CD8-positive, alpha-beta memory T cell (primary cell): ENCODE measurements at regions not wholly inside any gene's neighbourhood (a gene's known extent, or its start where the extent isn't known, plus 50 kb on each side); places are given as distances from the start of the nearest gene placed in this dataset.
"Not testable (repeated sequence)": the region's sequence is repeated elsewhere in the genome, so short reads cannot be mapped to it uniquely, and the experiment has no call there.

ENCODE experiments used
- CTCF ChIA-PET: fragments of 350-600 bp; sonication (Branson Sonifier 250); formaldehyde crosslinking; loops from one replicate; lab custom pipeline; 2021; ENCODE audit warnings: antibody characterized with exemption; lab: Charles Lee
- POLR2A ChIA-PET: fragments of 350-600 bp; sonication (Branson Sonifier 250); formaldehyde crosslinking; loops from one replicate; lab custom pipeline; 2021; ENCODE audit warnings: antibody characterized with exemption; lab: Charles Lee
- DNase-seq, 5 donors: peaks; one replicate each; pipeline versions ENCODE4 v3.0.0 to v3.0.0-alpha.2; 2020 to 2022; ENCODE audit warnings: mixed read lengths in 1 of 5
- H3K27ac ChIP-seq: one replicate; pipeline ENCODE4 v1.7.0; 2013; ENCODE audit warnings: low read depth, mild to moderate bottlenecking, low read length, moderate library complexity
- H3K27me3 ChIP-seq: 2 replicates; pipeline ENCODE4 v1.7.0; 2013; ENCODE audit warnings: low read length, mild to moderate bottlenecking; ENCODE audit not compliant: insufficient read depth, poor library complexity, severe bottlenecking
- H3K36me3 ChIP-seq: 2 replicates; pipeline ENCODE4 v1.7.0; 2013; ENCODE audit warnings: mild to moderate bottlenecking, low read length, moderate library complexity; ENCODE audit not compliant: insufficient read depth
- H3K4me1 ChIP-seq: 2 replicates; pipeline ENCODE4 v1.7.0; 2013; ENCODE audit warnings: mild to moderate bottlenecking, low read length, moderate library complexity; ENCODE audit not compliant: insufficient read depth
- H3K4me3 ChIP-seq: 2 replicates; pipeline ENCODE4 v1.7.0; 2013; ENCODE audit warnings: mild to moderate bottlenecking, low read length
- H3K9me3 ChIP-seq: 2 replicates; pipeline ENCODE4 v1.7.0; 2013; ENCODE audit warnings: mild to moderate bottlenecking, low read length
- H3K27ac Mint-ChIP-seq, 8 donors: one replicate each; pipeline ENCODE4 v1.8.0; 2020 to 2021; ENCODE audit warnings: mixed read lengths in 8 of 8, mild to moderate bottlenecking in 6 of 8, inconsistent platforms in 3 of 8, moderate library complexity in 3 of 8
- H3K27me3 Mint-ChIP-seq, 2 donors: one replicate each; pipeline ENCODE4 v1.8.0; 2020 to 2021; ENCODE audit warnings: mixed read lengths in 2 of 2, mild to moderate bottlenecking in 1 of 2, moderate library complexity in 1 of 2
- H3K36me3 Mint-ChIP-seq, 3 donors: one replicate each; pipeline ENCODE4 v1.8.0; 2020 to 2021; ENCODE audit warnings: mixed read lengths in 3 of 3, inconsistent platforms in 1 of 3, mild to moderate bottlenecking in 1 of 3
- H3K4me1 Mint-ChIP-seq, 3 donors: one replicate each; pipeline ENCODE4 v1.8.0; 2020 to 2021; ENCODE audit warnings: mixed read lengths in 3 of 3, inconsistent platforms in 1 of 3, mild to moderate bottlenecking in 1 of 3
- H3K4me3 Mint-ChIP-seq, 7 donors: one replicate each; pipeline ENCODE4 v1.8.0; 2020 to 2021; ENCODE audit warnings: mixed read lengths in 7 of 7, mild to moderate bottlenecking in 6 of 7, moderate library complexity in 4 of 7, inconsistent platforms in 2 of 7
- H3K9me3 Mint-ChIP-seq, 5 donors: one replicate each; pipeline ENCODE4 v1.8.0; 2020 to 2022; ENCODE audit warnings: mixed read lengths in 5 of 5, mild to moderate bottlenecking in 3 of 5, moderate library complexity in 2 of 5, inconsistent platforms in 1 of 5

GRCh38 chr3:102699819-102700140 lies 265.0 kb downstream of the ZPLD1 start:
- POLR2A ChIA-PET = no interaction called here
- H3K27me3 ChIP-seq = no peaks in the 10 kb centered on the region
- H3K4me1 ChIP-seq = no peaks in the 10 kb centered on the region
- CTCF ChIA-PET = no interaction called here
- H3K36me3 ChIP-seq = no peaks in the 10 kb centered on the region
- Mint-ChIP-seq H3K4me1 (no peaks in the 10 kb centered on the region), H3K27me3 (peaks cover 0 to 11% of the 10 kb centered on the region in 2 donors), H3K9me3 (peaks cover 0 to 7% (median 0%) of the 10 kb centered on the region in 5 donors), H3K4me3 (no peak overlapping the region), H3K36me3 (no peaks in the 10 kb centered on the region), H3K27ac (no peak overlapping the region)
- H3K9me3 ChIP-seq = no peaks in the 10 kb centered on the region
- no peak overlapping the region for H3K4me3 ChIP-seq
- DNase-seq = no peak
- H3K27ac ChIP-seq = no peak overlapping the region

- Histone ChIP-seq H3K4me3 (no peak overlapping the region), H3K4me1 (no peaks in the 10 kb centered on the region), H3K27ac (no peak overlapping the region), H3K27me3 (no peaks in the 10 kb centered on the region), H3K36me3 (no peaks in the 10 kb centered on the region), H3K9me3 (no peaks in the 10 kb centered on the region)
- H3K36me3 Mint-ChIP-seq = no peaks in the 10 kb centered on the region
- no peak for DNase-seq
- ChIA-PET CTCF (no interaction called here), POLR2A (no interaction called here)
- H3K9me3 Mint-ChIP-seq = no peaks in the 10 kb centered on the region
- no peaks in the 10 kb centered on the region for H3K27me3 Mint-ChIP-seq
- no peaks in the 10 kb centered on the region for H3K4me1 Mint-ChIP-seq
- H3K27ac Mint-ChIP-seq = no peak overlapping the region
- no peak overlapping the region for H3K4me3 Mint-ChIP-seq
These were observed 278.1 kb downstream of the ZPLD1 start for GRCh38 chr3:102712896-102713295.

GRCh38 chr3:102714567-102714966 lies 279.8 kb downstream of the ZPLD1 start:
- no peaks in the 10 kb centered on the region for H3K36me3 Mint-ChIP-seq
- CTCF ChIA-PET = no interaction called here

GRCh38 chr3:102715030-102715697 lies 280.3 kb downstream of the ZPLD1 start:
- Mint-ChIP-seq H3K9me3 (no peaks in the 10 kb centered on the region), H3K36me3 (no peaks in the 10 kb centered on the region), H3K27ac (no peak overlapping the region), H3K4me1 (no peaks in the 10 kb centered on the region), H3K4me3 (no peak overlapping the region), H3K27me3 (no peaks in the 10 kb centered on the region)
- H3K27ac ChIP-seq = no peak overlapping the region
- POLR2A ChIA-PET = no interaction called here
- no peaks in the 10 kb centered on the region for H3K36me3 ChIP-seq
- no peak for DNase-seq
- H3K4me3 ChIP-seq = no peak overlapping the region
- H3K9me3 ChIP-seq = no peaks in the 10 kb centered on the region
- H3K4me1 ChIP-seq = no peaks in the 10 kb centered on the region
- CTCF ChIA-PET = no interaction called here
- H3K27me3 ChIP-seq = no peaks in the 10 kb centered on the region

More at GRCh38 chr3:102714567-102714966, 279.8 kb downstream of the ZPLD1 start:
- Mint-ChIP-seq H3K27me3 (no peaks in the 10 kb centered on the region), H3K4me1 (no peaks in the 10 kb centered on the region), H3K27ac (no peak overlapping the region), H3K9me3 (no peaks in the 10 kb centered on the region), H3K4me3 (no peak overlapping the region)
- H3K4me3 ChIP-seq = no peak overlapping the region
- no peaks in the 10 kb centered on the region for H3K4me1 ChIP-seq
- no peaks in the 10 kb centered on the region for H3K9me3 ChIP-seq
- no peak for DNase-seq
- no peaks in the 10 kb centered on the region for H3K27me3 ChIP-seq
- POLR2A ChIA-PET = no interaction called here
- no peaks in the 10 kb centered on the region for H3K36me3 ChIP-seq
- no peak overlapping the region for H3K27ac ChIP-seq

DNA sequence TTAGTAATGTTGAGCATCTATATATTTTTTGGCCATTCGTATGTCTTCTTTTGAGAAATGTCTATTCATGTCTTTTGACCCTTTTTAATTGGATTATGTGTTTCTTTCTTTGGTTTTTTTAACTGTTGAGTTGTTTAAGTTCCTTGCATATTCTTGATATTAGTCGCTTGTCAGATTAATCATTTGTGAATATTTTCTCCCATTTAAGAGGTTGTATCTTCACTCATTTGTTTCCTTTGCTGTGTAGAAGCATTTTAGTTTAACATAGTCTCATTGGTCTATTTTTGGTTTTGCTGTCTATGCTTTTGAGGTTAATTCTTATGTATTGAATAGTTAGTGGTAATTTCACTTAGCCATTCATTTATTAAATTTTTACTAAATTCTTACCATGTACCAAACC lies 283.8 kb downstream of the ZPLD1 start:
- Histone ChIP-seq H3K27me3 (no peaks in the 10 kb centered on the region), H3K9me3 (no peaks in the 10 kb centered on the region), H3K4me3 (no peak overlapping the region), H3K27ac (no peak overlapping the region), H3K36me3 (no peaks in the 10 kb centered on the region), H3K4me1 (no peaks in the 10 kb centered on the region)
- DNase-seq = no peak
- Mint-ChIP-seq H3K4me3 (no peak overlapping the region), H3K4me1 (no peaks in the 10 kb centered on the region), H3K36me3 (no peaks in the 10 kb centered on the region), H3K9me3 (no peaks in the 10 kb centered on the region), H3K27ac (no peak overlapping the region), H3K27me3 (no peaks in the 10 kb centered on the region)
- POLR2A ChIA-PET = no interaction called here
- CTCF ChIA-PET = no interaction called here

DNA sequence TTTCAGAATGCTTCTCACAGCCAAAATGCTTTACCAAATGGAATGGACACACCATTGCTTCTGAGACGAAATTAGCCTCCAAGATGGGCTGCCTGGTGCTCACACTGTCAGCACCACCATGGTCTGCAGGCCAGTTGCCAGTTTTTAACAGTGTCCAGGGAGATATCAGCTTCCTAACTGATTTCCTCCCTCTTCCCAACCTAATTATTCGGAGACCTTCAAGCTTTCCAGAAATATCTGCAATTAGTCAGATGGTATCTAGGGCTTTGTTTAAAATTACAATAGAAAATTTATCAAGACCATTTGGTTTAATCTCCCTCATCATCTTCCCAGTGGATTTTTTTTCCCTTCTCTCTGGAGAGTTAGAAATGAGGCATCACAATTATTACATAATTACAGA lies 287.5 kb downstream of the ZPLD1 start:
- Mint-ChIP-seq H3K27me3 (no peaks in the 10 kb centered on the region), H3K4me3 (no peak overlapping the region), H3K9me3 (no peaks in the 10 kb centered on the region), H3K27ac (no peak overlapping the region), H3K36me3 (no peaks in the 10 kb centered on the region), H3K4me1 (no peaks in the 10 kb centered on the region)
- Histone ChIP-seq H3K4me1 (no peaks in the 10 kb centered on the region), H3K4me3 (no peak overlapping the region), H3K9me3 (no peaks in the 10 kb centered on the region), H3K36me3 (no peaks in the 10 kb centered on the region), H3K27ac (no peak overlapping the region), H3K27me3 (no peaks in the 10 kb centered on the region)
- ChIA-PET CTCF (no interaction called here), POLR2A (no interaction called here)
- DNase-seq = no peak

DNA sequence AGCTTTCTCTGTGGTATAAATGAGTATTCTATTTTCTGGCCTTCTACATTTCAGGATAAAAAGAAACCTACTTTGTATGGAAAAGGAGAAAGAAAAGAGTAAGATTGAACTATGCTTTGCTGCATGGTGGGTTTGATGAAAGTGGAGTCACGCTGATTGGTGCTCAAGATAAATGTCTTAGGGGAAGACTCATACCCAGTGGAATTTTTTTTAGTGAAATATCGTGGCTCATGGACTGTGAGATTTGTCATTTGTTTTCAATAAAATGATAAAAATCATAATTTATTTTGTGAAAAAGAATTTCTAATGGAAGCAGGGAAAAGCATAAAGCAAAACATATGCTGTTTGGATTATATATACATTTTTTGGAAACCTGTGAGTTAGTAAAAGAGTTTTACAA lies 292.5 kb downstream of the ZPLD1 start:
- Mint-ChIP-seq H3K4me1 (no peaks in the 10 kb centered on the region), H3K36me3 (no peaks in the 10 kb centered on the region), H3K27me3 (no peaks in the 10 kb centered on the region), H3K9me3 (peaks cover 0 to 2% (median 0%) of the 10 kb centered on the region in 5 donors), H3K27ac (no peak overlapping the region), H3K4me3 (no peak overlapping the region)
- ChIA-PET POLR2A (no interaction called here), CTCF (interaction anchor here (0.8 kb wide), 1 partner anchor 54 kb away, joined by 3 read pairs; no protein-coding TSS in a partner anchor)
- no peak for DNase-seq
- Histone ChIP-seq H3K27ac (no peak overlapping the region), H3K9me3 (no peaks in the 10 kb centered on the region), H3K36me3 (no peaks in the 10 kb centered on the region), H3K4me3 (no peak overlapping the region), H3K4me1 (no peaks in the 10 kb centered on the region), H3K27me3 (no peaks in the 10 kb centered on the region)

DNA sequence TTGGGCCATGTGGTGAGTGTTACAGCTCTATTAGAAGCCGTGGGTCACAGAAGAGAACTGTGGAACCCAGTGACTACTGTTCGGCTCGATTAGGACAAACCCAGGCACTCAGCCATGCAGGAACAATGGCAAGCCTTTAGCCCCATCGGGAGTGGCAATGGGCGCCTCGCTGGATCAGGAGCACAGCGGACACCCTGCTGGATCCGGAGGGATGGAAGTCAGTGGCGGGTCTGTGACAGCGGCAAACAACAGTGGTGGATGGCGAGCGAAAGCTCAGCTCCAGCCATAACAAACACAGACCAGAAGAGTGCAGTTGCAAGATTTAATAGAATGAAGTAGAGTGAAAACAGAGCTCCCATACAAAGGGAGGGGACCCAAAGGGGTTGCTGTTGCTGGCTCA lies 297.8 kb downstream of the ZPLD1 start:
- H3K27ac ChIP-seq, H3K4me3 Mint-ChIP-seq, CTCF ChIA-PET, POLR2A ChIA-PET, H3K9me3 ChIP-seq, H3K27me3 ChIP-seq, H3K36me3 ChIP-seq, H3K4me3 ChIP-seq, H3K9me3 Mint-ChIP-seq, H3K4me1 ChIP-seq, DNase-seq, H3K36me3 Mint-ChIP-seq, H3K27me3 Mint-ChIP-seq, H3K27ac Mint-ChIP-seq, H3K4me1 Mint-ChIP-seq: not testable (repeated sequence)
